B cell (primary cell): ENCODE measurements at regions not wholly inside any gene's neighbourhood (a gene's known extent, or its start where the extent isn't known, plus 50 kb on each side); places are given as distances from the start of the nearest gene placed in this dataset.

ENCODE experiments used
- CTCF ChIP-seq: fragments of 200-600 bp; IDR thresholded peaks from one replicate; pipeline ENCODE4 v1.8.0; 2022; ENCODE audit warnings: antibody characterized with exemption, mild to moderate bottlenecking
- EZH2 ChIP-seq: IDR thresholded peaks from 2 replicates; pipeline ENCODE4 v1.6.1; 2012; ENCODE audit warnings: borderline replicate concordance, low read depth, mild to moderate bottlenecking, moderate library complexity, low read length; ENCODE audit not compliant: insufficient read depth, poor library complexity, severe bottlenecking

GRCh38 chrX:85685843-85686242, 306.4 kb upstream of the POF1B start:
- TF ChIP-seq CTCF = no peak
- TF ChIP-seq EZH2 = no peak
